GM12864 (cell line): ENCODE measurements at regions not wholly inside any gene's neighbourhood (a gene's known extent, or its start where the extent isn't known, plus 50 kb on each side); places are given as distances from the start of the nearest gene placed in this dataset.
"Not testable (repeated sequence)": the region's sequence is repeated elsewhere in the genome, so short reads cannot be mapped to it uniquely, and the experiment has no call there.

ENCODE experiments used
- DNase-seq: peaks from one replicate; pipeline ENCODE4 v3.0.0-alpha.2; 2011; ENCODE audit warnings: low read depth
- H3K4me3 ChIP-seq: 2 replicates; pipeline ENCODE4 v1.5.1; 2011; ENCODE audit warnings: mild to moderate bottlenecking, low read depth, low read length, control low read depth
- CTCF ChIP-seq: IDR thresholded peaks from 2 replicates; pipeline ENCODE4 v1.5.1; 2011; ENCODE audit warnings: low read depth, mild to moderate bottlenecking, moderate library complexity, low read length, control low read depth, inconsistent platforms; ENCODE audit errors: missing control alignments

GRCh38 chr5:155822177-155822576, 504.8 kb upstream of the SGCD start:
- no peak for TF ChIP-seq CTCF
- DNase-seq: no peak
- no peak overlapping the region for H3K4me3 ChIP-seq

GRCh38 chr5:155826611-155827507, 500.1 kb upstream of the SGCD start:
- no peak overlapping the region for H3K4me3 ChIP-seq
- DNase-seq: no peak
- TF ChIP-seq CTCF: no peak

GRCh38 chr5:155827508-155827815, 499.5 kb upstream of the SGCD start:
- not testable (repeated sequence) for DNase-seq

GRCh38 chr5:155827949-155828348, 499.0 kb upstream of the SGCD start:
- H3K4me3 ChIP-seq: no peak overlapping the region
- DNase-seq: peak; percentile 15
- no peak for TF ChIP-seq CTCF

More at GRCh38 chr5:155827508-155827815, 499.5 kb upstream of the SGCD start:
- H3K4me3 ChIP-seq: not testable (repeated sequence)

- no peak for DNase-seq
- no peak overlapping the region for H3K4me3 ChIP-seq
- TF ChIP-seq CTCF: no peak
These were observed 495.5 kb upstream of the SGCD start for GRCh38 chr5:155831491-155831890.

- H3K4me3 ChIP-seq: no peak overlapping the region
- no peak for TF ChIP-seq CTCF
- no peak for DNase-seq
These were observed 493.7 kb upstream of the SGCD start for GRCh38 chr5:155833287-155833686.

GRCh38 chr5:155834271-155834975, 492.5 kb upstream of the SGCD start:
- H3K4me3 ChIP-seq: no peak overlapping the region
- no peak for DNase-seq
- TF ChIP-seq CTCF: no peak
